ENCODE measurements at regions not wholly inside any gene's neighbourhood (a gene's known extent, or its start where the extent isn't known, plus 50 kb on each side); places are given as distances from the start of the nearest gene placed in this dataset.

DNA sequence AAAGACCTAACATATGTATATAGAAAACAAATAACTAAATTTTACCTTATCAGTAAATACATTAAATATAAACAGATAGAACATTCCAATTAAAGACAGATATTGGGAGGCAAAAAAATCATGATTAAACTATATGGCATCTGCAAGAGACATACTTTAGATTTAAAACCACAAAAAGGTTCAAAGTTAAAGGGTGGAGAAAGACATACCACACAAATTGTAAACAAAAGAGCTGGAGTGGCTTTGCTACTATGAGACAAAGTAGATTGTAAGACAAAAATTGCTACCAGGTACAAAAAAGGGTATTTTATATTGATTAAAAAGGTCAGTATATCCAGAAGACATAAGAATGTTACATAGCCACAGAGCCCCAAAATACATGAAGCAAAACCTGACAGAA lies 200.2 kb downstream of the KCNRG start:
- peak in 1 of 2 donors; percentile 42 for DNase-seq (ENCODE audit: low read depth in 2 of 2)
- Histone ChIP-seq H3K79me2 (ENCODE audit: control insufficient read depth, insufficient read depth, low read length) (no peaks in the 10 kb centered on the region), H3K9ac (ENCODE audit: insufficient read depth, low read length) (no peak overlapping the region), H2AFZ (ENCODE audit: low read length) (no peak overlapping the region), H3K9me3 (ENCODE audit: control insufficient read depth, insufficient read depth, low read depth, low read length) (no peaks in the 10 kb centered on the region), H3K4me1 (ENCODE audit: control insufficient read depth, extremely low read depth, insufficient read depth, low read length) (no peaks in the 10 kb centered on the region), H4K20me1 (ENCODE audit: control insufficient read depth, extremely low read depth, insufficient read depth, low read length) (no peaks in the 10 kb centered on the region), H3K4me2 (ENCODE audit: extremely low read depth, insufficient read depth, low read length) (no peak overlapping the region), H3K27me3 (ENCODE audit: control insufficient read depth, insufficient read depth, low read length) (no peaks in the 10 kb centered on the region), H3K4me3 (replicated peaks in 1 of 4; ENCODE audit: control extremely low read depth in 1 of 4, insufficient read depth in 1 of 4, low read depth in 3 of 4, low read length in 4 of 4) (no peak overlapping the region), H3K36me3 (ENCODE audit: control insufficient read depth, insufficient read depth, low read length) (no peaks in the 10 kb centered on the region), H3K27ac (ENCODE audit: insufficient read depth, low read length) (no peak overlapping the region)
- no peak for TF ChIP-seq EZH2 (IDR thresholded peaks at IDR 0.05; ENCODE audit: low read length, missing control alignments)
- TF ChIP-seq, protein P1, sequence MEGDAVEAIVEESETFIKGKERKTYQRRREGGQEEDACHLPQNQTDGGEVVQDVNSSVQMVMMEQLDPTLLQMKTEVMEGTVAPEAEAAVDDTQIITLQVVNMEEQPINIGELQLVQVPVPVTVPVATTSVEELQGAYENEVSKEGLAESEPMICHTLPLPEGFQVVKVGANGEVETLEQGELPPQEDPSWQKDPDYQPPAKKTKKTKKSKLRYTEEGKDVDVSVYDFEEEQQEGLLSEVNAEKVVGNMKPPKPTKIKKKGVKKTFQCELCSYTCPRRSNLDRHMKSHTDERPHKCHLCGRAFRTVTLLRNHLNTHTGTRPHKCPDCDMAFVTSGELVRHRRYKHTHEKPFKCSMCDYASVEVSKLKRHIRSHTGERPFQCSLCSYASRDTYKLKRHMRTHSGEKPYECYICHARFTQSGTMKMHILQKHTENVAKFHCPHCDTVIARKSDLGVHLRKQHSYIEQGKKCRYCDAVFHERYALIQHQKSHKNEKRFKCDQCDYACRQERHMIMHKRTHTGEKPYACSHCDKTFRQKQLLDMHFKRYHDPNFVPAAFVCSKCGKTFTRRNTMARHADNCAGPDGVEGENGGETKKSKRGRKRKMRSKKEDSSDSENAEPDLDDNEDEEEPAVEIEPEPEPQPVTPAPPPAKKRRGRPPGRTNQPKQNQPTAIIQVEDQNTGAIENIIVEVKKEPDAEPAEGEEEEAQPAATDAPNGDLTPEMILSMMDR (conservative IDR thresholded peaks at IDR 0.05 in 1 of 2, IDR thresholded peaks at IDR 0.05 in 1 of 2; ENCODE audit: low read depth in 1 of 2, low read length in 2 of 2), result no peak

DNA sequence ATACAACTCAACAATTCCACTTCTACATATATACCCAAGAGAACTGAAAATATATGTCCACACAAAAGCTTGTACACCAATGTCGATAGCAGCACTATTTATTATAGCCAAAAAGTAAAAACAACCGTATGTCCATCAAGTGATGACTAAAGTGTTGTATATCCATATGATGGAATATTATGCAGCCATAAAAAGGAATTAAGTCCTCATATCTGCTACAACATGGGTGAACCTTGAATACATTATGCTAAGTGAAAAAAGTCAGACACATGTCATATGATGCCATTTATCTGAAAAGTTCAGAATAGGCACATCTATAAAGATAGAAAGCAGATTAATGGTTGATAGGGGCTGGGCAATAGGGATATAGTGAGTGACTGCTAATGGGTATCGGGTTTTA lies 204.5 kb downstream of the KCNRG start:
- H3K9me3 ChIP-seq (ENCODE audit: control insufficient read depth, insufficient read depth, low read depth, low read length), result no peaks in the 10 kb centered on the region
- H3K9ac ChIP-seq (ENCODE audit: insufficient read depth, low read length), result no peak overlapping the region
- peaks cover 8% of the 10 kb centered on the region for H3K4me1 ChIP-seq (ENCODE audit: control insufficient read depth, extremely low read depth, insufficient read depth, low read length)
- peaks cover 3% of the 10 kb centered on the region for H3K27me3 ChIP-seq (ENCODE audit: control insufficient read depth, insufficient read depth, low read length)
- H3K36me3 ChIP-seq (ENCODE audit: control insufficient read depth, insufficient read depth, low read length), result no peaks in the 10 kb centered on the region
- no peak for DNase-seq (ENCODE audit: low read depth in 2 of 2)
- H3K4me3 ChIP-seq (replicated peaks in 1 of 4; ENCODE audit: control extremely low read depth in 1 of 4, insufficient read depth in 1 of 4, low read depth in 3 of 4, low read length in 4 of 4), result no peak overlapping the region
- H2AFZ ChIP-seq (ENCODE audit: low read length), result no peak overlapping the region
- no peaks in the 10 kb centered on the region for H3K79me2 ChIP-seq (ENCODE audit: control insufficient read depth, insufficient read depth, low read length)
- TF ChIP-seq EZH2 (IDR thresholded peaks at IDR 0.05; ENCODE audit: low read length, missing control alignments), result no peak
- TF ChIP-seq, protein P1 (conservative IDR thresholded peaks at IDR 0.05 in 1 of 2, IDR thresholded peaks at IDR 0.05 in 1 of 2; ENCODE audit: low read depth in 1 of 2, low read length in 2 of 2), result no peak
- no peaks in the 10 kb centered on the region for H4K20me1 ChIP-seq (ENCODE audit: control insufficient read depth, extremely low read depth, insufficient read depth, low read length)
- no peak overlapping the region for H3K27ac ChIP-seq (ENCODE audit: insufficient read depth, low read length)
- no peak overlapping the region for H3K4me2 ChIP-seq (ENCODE audit: extremely low read depth, insufficient read depth, low read length)

DNA sequence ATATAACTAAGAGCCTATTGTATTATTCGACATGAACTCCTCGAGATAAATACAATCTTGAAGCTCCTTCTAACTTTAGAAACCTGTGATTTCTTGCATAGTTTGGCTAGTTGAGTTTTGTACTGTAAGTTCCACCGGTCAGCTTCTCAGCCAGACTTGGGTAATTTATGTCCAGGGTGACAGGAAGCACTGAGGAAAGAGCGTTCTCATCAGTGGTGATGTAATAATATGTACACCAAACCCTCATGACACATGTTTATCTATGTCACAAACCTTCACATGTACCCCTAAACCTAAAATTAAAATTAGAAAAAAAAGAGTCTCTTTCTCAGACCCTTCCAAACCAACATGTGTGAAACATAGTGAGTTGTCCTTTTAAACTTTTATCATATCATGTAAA lies 205.7 kb downstream of the KCNRG start:
- Histone ChIP-seq H3K4me3 (replicated peaks in 1 of 4; ENCODE audit: control extremely low read depth in 1 of 4, insufficient read depth in 1 of 4, low read depth in 3 of 4, low read length in 4 of 4) (no peak overlapping the region), H3K9me3 (ENCODE audit: control insufficient read depth, insufficient read depth, low read depth, low read length) (no peaks in the 10 kb centered on the region), H3K27ac (ENCODE audit: insufficient read depth, low read length) (no peak overlapping the region), H3K4me2 (ENCODE audit: extremely low read depth, insufficient read depth, low read length) (no peak overlapping the region), H3K36me3 (ENCODE audit: control insufficient read depth, insufficient read depth, low read length) (no peaks in the 10 kb centered on the region), H3K9ac (ENCODE audit: insufficient read depth, low read length) (no peak overlapping the region), H3K4me1 (ENCODE audit: control insufficient read depth, extremely low read depth, insufficient read depth, low read length) (peaks cover 8% of the 10 kb centered on the region), H3K79me2 (ENCODE audit: control insufficient read depth, insufficient read depth, low read length) (no peaks in the 10 kb centered on the region), H4K20me1 (ENCODE audit: control insufficient read depth, extremely low read depth, insufficient read depth, low read length) (no peaks in the 10 kb centered on the region), H3K27me3 (ENCODE audit: control insufficient read depth, insufficient read depth, low read length) (peaks cover 3% of the 10 kb centered on the region), H2AFZ (ENCODE audit: low read length) (no peak overlapping the region)
- TF ChIP-seq EZH2 (IDR thresholded peaks at IDR 0.05; ENCODE audit: low read length, missing control alignments), result no peak
- TF ChIP-seq, protein P1 (conservative IDR thresholded peaks at IDR 0.05 in 1 of 2, IDR thresholded peaks at IDR 0.05 in 1 of 2; ENCODE audit: low read depth in 1 of 2, low read length in 2 of 2), result no peak
- DNase-seq (ENCODE audit: low read depth in 2 of 2), result no peak

Measured in fibroblast of lung (primary cell).